Heart right ventricle (tissue), 16 donors: ENCODE measurements at regions not wholly inside any gene's neighbourhood (a gene's known extent, or its start where the extent isn't known, plus 50 kb on each side); places are given as distances from the start of the nearest gene placed in this dataset.

Experiments used
- ATAC-seq, 8 donors: fragments of 200-7000 bp; cut with Tn5 transposase; one replicate each; pipeline ENCODE4 v1.9.1; 2020; ENCODE audit warnings: mild to moderate bottlenecking in 8 of 8, moderate library complexity in 8 of 8, moderate number of reproducible peaks in 1 of 8
- DNase-seq, 2 donors: peaks; one replicate each; pipeline ENCODE4 v3.0.0-alpha.2; 2020
- H3K27ac ChIP-seq, 10 donors: fragments of 200-600 bp; sonication (generic) in 2 of 10; one replicate each; pipeline versions ENCODE4 v1.5.0 to v1.8.0; 2020 to 2022; ENCODE audit warnings: mild to moderate bottlenecking in 3 of 10
- H3K27me3 ChIP-seq, 7 donors: fragments of 200-600 bp; one replicate each; pipeline ENCODE4 v1.8.0; 2021 to 2022; ENCODE audit warnings: mild to moderate bottlenecking in 2 of 7
- H3K36me3 ChIP-seq, 9 donors: fragments of 200-600 bp; sonication (generic) in 1 of 9; one replicate each; pipeline versions ENCODE4 v1.5.0 to v1.8.0; 2020 to 2022; ENCODE audit warnings: mild to moderate bottlenecking in 2 of 9
- H3K4me1 ChIP-seq, 9 donors: fragments of 200-600 bp; sonication (generic) in 1 of 9; one replicate each; pipeline versions ENCODE4 v1.5.0 to v1.8.0; 2020 to 2022; ENCODE audit warnings: mild to moderate bottlenecking in 4 of 9
- H3K4me3 ChIP-seq, 10 donors: fragments of 200-600 bp; sonication (generic) in 2 of 10; one replicate each; pipeline versions ENCODE4 v1.5.0 to v1.8.0; 2020 to 2022; ENCODE audit warnings: mild to moderate bottlenecking in 7 of 10, moderate library complexity in 2 of 10
- H3K9me3 ChIP-seq, 11 donors: fragments of 200-600 bp in 10 of 11; sonication (generic) in 2 of 11; one replicate each; pipeline versions ENCODE4 v1.5.0 to v1.8.0; 2013 to 2022; ENCODE audit warnings: mild to moderate bottlenecking in 2 of 11, control low read depth in 1 of 11, moderate library complexity in 1 of 11
- WGBS, 2 donors: extraction: QIAGEN DNeasy Blood & Tissue Kit; methylation state at CpG; one replicate each; pipeline ENCODE4 v1.1.7; 2013; ENCODE audit warnings: inconsistent platforms in 1 of 2; 5-methylcytosine and 5-hydroxymethylcytosine counted together
- intact Hi-C, 10 donors: fragments of 100-400 bp; cut with DNase I; formaldehyde crosslinking; loops; one replicate each; pipeline versions ENCODE4 v1.11.1 to v1.14.2; 2022
- TF ChIP-seq, protein P1 (sequence below), 9 donors: fragments of 200-600 bp; sonication (generic) in 2 of 9; IDR thresholded peaks; one replicate each; pipeline versions ENCODE4 v1.5.0 to v1.8.0; 2021 to 2022; ENCODE audit warnings: antibody characterized with exemption in 9 of 9, mild to moderate bottlenecking in 5 of 9, moderate library complexity in 1 of 9
- donor health status: Arrhythmogenic right ventricular cardiomyopathy.
- donor health status: ischemic (EF 13 %, LVEDD 7.1; RV severe dilation, severe dysfunction).
- donor health status: healthy with polysubstance abuse.
- donor health status: DM: no; HTN: yes; CAD: no.
- donor health status: DM: no; HTN: no; CAD: no.
- donor health status: ischemic (EF 25% LVEDD 6.9; RV normal size, moderate dysfunction).
- donor health status: ischemic (EF 25% LVEDD 5.7; RV mildly dilated, moderate dysfunction).
- donor health status: healthy.
- donor health status: DM: yes; HTN: yes; CAD: no.
- donor health status: Ischemic cardiomyopathy.
- donor health status: ischemic (EF 35%, LVEDD 5.7; RV mildly dilated, moderate dysfunction).
- donor health status: nonischemic (EF 11% LVEDD 7.7; RV severe dilation, severe dysfunction).
- donor health status: DM: yes; HTN: yes; CAD: no.
- donor health status: PGD.
- donor health status: ischemic (EF 29% LVEDD 5.4; RV normal size, mild dysfunction).
- donor health status: nonischemic (EF 23%, LVEDD 6.1; RV moderate dilation, normal function).

DNA sequence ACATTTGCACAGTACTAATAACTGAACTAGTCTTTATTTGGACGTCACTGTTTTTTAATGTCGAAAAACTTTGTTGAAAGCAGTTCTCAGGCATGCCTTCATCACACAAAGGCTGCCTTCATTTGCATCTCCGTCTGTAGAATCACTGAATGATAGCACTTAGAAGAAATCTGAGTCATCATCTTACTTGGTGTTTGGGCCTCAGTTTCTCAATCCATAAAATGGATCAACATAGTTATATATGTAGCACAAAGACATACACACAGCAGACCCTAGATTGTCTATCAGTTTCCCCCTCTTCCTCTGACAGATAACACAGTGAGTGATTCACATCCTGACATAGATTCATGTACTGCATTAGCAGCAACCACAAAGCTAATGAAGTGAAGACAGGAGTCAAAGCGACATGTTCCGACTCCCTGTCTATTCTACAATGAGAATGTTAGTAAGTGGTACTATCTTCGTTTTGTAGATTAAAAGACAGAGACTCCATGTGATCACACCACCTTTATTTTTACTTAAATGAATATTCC, 80.4 kb upstream of the PDE10A start:
- intact Hi-C loops: no loop called here
- H3K27me3 ChIP-seq: no peaks in the 10 kb centered on the region
- peaks cover 0 to 13% (median 6%) of the 10 kb centered on the region in 9 donors for H3K4me1 ChIP-seq
- 90 to 93% methylated on average over 6 of the region's 6 CpGs for WGBS, 2 donors
- DNase-seq (no peak), ATAC-seq (no peak)
- no peaks in the 10 kb centered on the region for H3K9me3 ChIP-seq
- no peak overlapping the region for H3K27ac ChIP-seq
- no peaks in the 10 kb centered on the region for H3K36me3 ChIP-seq
- TF ChIP-seq, protein P1, sequence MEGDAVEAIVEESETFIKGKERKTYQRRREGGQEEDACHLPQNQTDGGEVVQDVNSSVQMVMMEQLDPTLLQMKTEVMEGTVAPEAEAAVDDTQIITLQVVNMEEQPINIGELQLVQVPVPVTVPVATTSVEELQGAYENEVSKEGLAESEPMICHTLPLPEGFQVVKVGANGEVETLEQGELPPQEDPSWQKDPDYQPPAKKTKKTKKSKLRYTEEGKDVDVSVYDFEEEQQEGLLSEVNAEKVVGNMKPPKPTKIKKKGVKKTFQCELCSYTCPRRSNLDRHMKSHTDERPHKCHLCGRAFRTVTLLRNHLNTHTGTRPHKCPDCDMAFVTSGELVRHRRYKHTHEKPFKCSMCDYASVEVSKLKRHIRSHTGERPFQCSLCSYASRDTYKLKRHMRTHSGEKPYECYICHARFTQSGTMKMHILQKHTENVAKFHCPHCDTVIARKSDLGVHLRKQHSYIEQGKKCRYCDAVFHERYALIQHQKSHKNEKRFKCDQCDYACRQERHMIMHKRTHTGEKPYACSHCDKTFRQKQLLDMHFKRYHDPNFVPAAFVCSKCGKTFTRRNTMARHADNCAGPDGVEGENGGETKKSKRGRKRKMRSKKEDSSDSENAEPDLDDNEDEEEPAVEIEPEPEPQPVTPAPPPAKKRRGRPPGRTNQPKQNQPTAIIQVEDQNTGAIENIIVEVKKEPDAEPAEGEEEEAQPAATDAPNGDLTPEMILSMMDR (IDR thresholded peaks at IDR 0.05): no peak
- H3K4me3 ChIP-seq: no peak overlapping the region

DNA sequence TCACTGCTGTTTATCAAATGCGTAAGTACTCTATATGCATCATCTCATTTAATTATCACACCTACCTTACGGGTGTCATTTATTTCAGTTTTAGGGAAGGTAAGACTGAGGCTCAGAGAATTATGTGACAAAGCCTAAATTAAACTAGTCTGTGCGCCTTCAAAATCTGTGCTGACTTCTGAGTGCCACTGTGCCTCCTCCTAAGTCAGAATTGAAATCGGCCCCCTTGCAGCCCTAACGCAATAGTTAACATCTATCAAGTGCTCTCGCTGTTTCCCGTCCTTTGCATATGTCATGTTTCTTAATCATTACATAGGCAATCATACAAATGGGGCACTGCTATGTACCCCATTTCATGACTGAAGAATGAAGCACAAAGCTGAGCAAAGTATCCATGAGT, 79.0 kb upstream of the PDE10A start:
- intact Hi-C loops: no loop called here
- ATAC-seq: no peak
- Histone ChIP-seq H3K9me3 (peaks cover 0 to 8% (median 0%) of the 10 kb centered on the region in 11 donors), H3K4me1 (peaks cover 0 to 13% (median 6%) of the 10 kb centered on the region in 9 donors), H3K27ac (no peak overlapping the region), H3K27me3 (no peaks in the 10 kb centered on the region), H3K4me3 (no peak overlapping the region), H3K36me3 (no peaks in the 10 kb centered on the region)
- TF ChIP-seq, protein P1 (IDR thresholded peaks at IDR 0.05): no peak
- no peak for DNase-seq
- WGBS, 2 donors: 94 to 95% methylated on average over 7 of the region's 7 CpGs

DNA sequence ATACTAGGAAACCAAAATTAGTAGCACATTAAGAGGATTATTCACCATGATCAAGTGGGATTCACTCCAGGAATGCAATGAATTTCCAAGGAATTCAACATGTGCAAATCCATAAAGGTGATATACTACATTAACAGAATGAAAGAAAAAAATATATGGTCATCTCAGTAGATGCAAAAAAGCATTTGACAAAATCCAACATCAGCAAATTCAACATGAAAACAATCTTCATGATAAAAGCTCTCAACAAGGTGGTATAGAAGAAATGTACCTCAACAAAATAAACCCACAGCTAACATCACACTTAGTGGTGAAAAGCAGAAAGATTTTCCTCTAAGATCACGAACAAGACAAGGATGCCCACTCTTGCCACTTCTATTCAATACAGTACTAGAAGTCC, 74.4 kb upstream of the PDE10A start:
- ATAC-seq: no peak
- no peak for DNase-seq
- Histone ChIP-seq H3K27ac (no peak overlapping the region), H3K4me3 (no peak overlapping the region), H3K4me1 (no peaks in the 10 kb centered on the region), H3K36me3 (no peaks in the 10 kb centered on the region), H3K9me3 (peaks cover 0 to 9% (median 0%) of the 10 kb centered on the region in 11 donors), H3K27me3 (no peaks in the 10 kb centered on the region)
- intact Hi-C loops: no loop called here
- TF ChIP-seq, protein P1 (IDR thresholded peaks at IDR 0.05): no peak
- 89 to 91% methylated on average over 1 of the region's 1 CpG for WGBS, 2 donors

DNA sequence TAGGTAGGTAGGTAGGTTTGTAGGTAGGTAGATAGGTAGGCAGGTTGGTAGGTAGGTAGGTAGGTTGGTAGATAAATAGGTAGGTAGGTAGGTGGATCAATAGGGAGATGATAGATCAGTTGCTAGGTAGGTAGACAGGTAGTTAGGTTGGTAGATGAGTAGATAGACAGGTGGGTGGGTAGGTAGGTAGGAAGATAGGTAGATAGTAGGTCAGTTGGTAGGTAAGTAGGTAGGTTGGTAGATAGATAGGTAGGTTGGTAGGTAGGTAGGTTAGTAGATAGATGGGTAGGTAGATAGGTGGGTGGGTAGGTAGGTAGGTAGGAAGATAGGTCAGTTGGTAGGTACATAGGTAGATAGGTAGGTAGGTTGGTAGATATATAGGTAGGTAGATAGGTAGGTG, 72.0 kb upstream of the PDE10A start:
- H3K4me1 ChIP-seq: no peaks in the 10 kb centered on the region
- no peak for DNase-seq
- no peaks in the 10 kb centered on the region for H3K36me3 ChIP-seq
- TF ChIP-seq, protein P1 (IDR thresholded peaks at IDR 0.05): no peak
- no peak for ATAC-seq
- H3K27ac ChIP-seq: no peak overlapping the region
- peaks cover 0 to 9% (median 0%) of the 10 kb centered on the region in 11 donors for H3K9me3 ChIP-seq
- no peaks in the 10 kb centered on the region for H3K27me3 ChIP-seq
- no peak overlapping the region for H3K4me3 ChIP-seq
- intact Hi-C loops: no loop called here
